Spleen (tissue), 7 donors: ENCODE measurements at regions not wholly inside any gene's neighbourhood (a gene's known extent, or its start where the extent isn't known, plus 50 kb on each side); places are given as distances from the start of the nearest gene placed in this dataset.

Experiments used
- CTCF ChIP-seq, 11 experiments: fragments of 200-600 bp in 7 of 11; fragments of 450-650 bp in 4 of 11; sonication (generic) in 4 of 11; IDR thresholded peaks in 8 of 11; conservative IDR thresholded peaks in 3 of 11; 1 replicate in 7 of 11; 2 replicates in 4 of 11; pipeline versions ENCODE4 v1.4.0 to v1.8.0; 2016 to 2021; ENCODE audit warnings: antibody characterized with exemption in 11 of 11, inconsistent platforms in 4 of 11, mild to moderate bottlenecking in 1 of 11
- POLR2A ChIP-seq, 3 donors: fragments of 450-650 bp; IDR thresholded peaks; one replicate each; pipeline ENCODE4 v1.5.1; 2017; ENCODE audit warnings: antibody characterized with exemption in 3 of 3, mild to moderate bottlenecking in 1 of 3
- POLR2AphosphoS5 ChIP-seq, 3 donors: sonication (generic); formaldehyde crosslinking; IDR thresholded peaks; one replicate each; pipeline ENCODE4 v1.5.1; 2017; ENCODE audit warnings: antibody characterized with exemption in 3 of 3
- donor health status: DM: no; HTN: no; CAD: no; lungs with moderate emphysema.
- donor health status: DM: no; HTN: no; CAD: no.
- donor health status: DM: no; HTN: no; CAD: no.

DNA sequence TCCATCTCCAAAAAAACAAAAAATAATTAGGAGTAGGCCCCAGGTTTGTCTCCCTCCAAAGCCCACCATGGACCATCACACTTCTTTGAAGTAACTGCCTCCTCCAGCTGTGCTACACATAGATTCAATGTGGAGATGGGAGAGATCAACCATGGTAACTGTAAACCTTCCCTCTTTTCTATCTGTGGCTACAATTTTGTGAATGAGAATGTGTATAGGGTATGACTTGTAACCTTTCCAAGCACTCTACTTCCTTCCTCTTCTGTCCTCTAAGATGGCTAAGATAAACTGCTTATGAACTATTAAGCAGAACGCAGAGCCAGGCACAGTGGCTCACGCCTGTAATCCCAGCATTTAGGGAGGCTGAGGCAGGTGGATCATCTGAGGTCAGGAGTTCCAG, 55.5 kb upstream of the ATP11B start:
- TF ChIP-seq CTCF (IDR thresholded peaks at IDR 0.05 in 8 of 11, conservative IDR thresholded peaks at IDR 0.05 in 3 of 11) (no peak), POLR2AphosphoS5 (IDR thresholded peaks at IDR 0.05) (no peak), POLR2A (IDR thresholded peaks at IDR 0.05) (no peak)
